Natural killer cell (primary cell): ENCODE measurements at regions not wholly inside any gene's neighbourhood (a gene's known extent, or its start where the extent isn't known, plus 50 kb on each side); places are given as distances from the start of the nearest gene placed in this dataset.

Source experiments
- ATAC-seq, 3 donors: fragments of 150-1000 bp in 2 of 3; fragments of 200-7000 bp in 1 of 3; cut with Tn5 transposase; 1 replicate in 1 of 3; 2 replicates in 2 of 3; pipeline ENCODE4 v1.10.0; 2021; ENCODE audit warnings: mild to moderate bottlenecking in 2 of 3, moderate library complexity in 2 of 3
- DNase-seq, 2 donors: peaks; one replicate each; pipeline versions ENCODE4 v3.0.0 to v3.0.0-alpha.2; 2013 to 2021; ENCODE audit warnings: mixed read lengths in 1 of 2
- H3K27ac ChIP-seq: one replicate; pipeline ENCODE4 v1.5.1; 2013; ENCODE audit warnings: mild to moderate bottlenecking, low read length
- H3K27me3 ChIP-seq: one replicate; pipeline ENCODE4 v1.6.1; 2013; ENCODE audit warnings: low read length; ENCODE audit not compliant: control insufficient read depth, insufficient read depth
- H3K36me3 ChIP-seq: one replicate; pipeline ENCODE4 v1.6.1; 2013; ENCODE audit warnings: low read length; ENCODE audit not compliant: control insufficient read depth, insufficient read depth
- H3K4me1 ChIP-seq: one replicate; pipeline ENCODE4 v1.6.1; 2013; ENCODE audit warnings: low read length; ENCODE audit not compliant: control insufficient read depth, insufficient read depth
- H3K4me3 ChIP-seq: one replicate; pipeline ENCODE4 v1.5.1; 2013; ENCODE audit warnings: low read length
- H3K9me3 ChIP-seq: one replicate; pipeline ENCODE4 v1.6.1; 2013; ENCODE audit warnings: low read length; ENCODE audit not compliant: control insufficient read depth, insufficient read depth
- H3K27ac Mint-ChIP-seq, 2 donors: one replicate each; pipeline ENCODE4 v1.8.0; 2022; ENCODE audit warnings: mild to moderate bottlenecking in 2 of 2, mixed read lengths in 2 of 2, moderate library complexity in 1 of 2
- H3K27me3 Mint-ChIP-seq, 2 donors: one replicate each; pipeline ENCODE4 v1.8.0; 2022; ENCODE audit warnings: low read depth in 2 of 2, mixed read lengths in 2 of 2
- H3K36me3 Mint-ChIP-seq: one replicate; pipeline ENCODE4 v1.8.0; 2022; ENCODE audit warnings: mixed read lengths
- H3K4me1 Mint-ChIP-seq, 2 donors: one replicate each; pipeline ENCODE4 v1.8.0; 2022; ENCODE audit warnings: mixed read lengths in 2 of 2
- H3K4me3 Mint-ChIP-seq: one replicate; pipeline ENCODE4 v1.8.0; 2022; ENCODE audit warnings: mild to moderate bottlenecking, moderate library complexity, mixed read lengths
- H3K9me3 Mint-ChIP-seq, 2 donors: one replicate each; pipeline ENCODE4 v1.8.0; 2022; ENCODE audit warnings: mixed read lengths in 2 of 2
- CTCF ChIP-seq: fragments of 200-600 bp; IDR thresholded peaks from one replicate; pipeline ENCODE4 v1.8.0; 2022; ENCODE audit warnings: antibody characterized with exemption
- WGBS: methylation state at CpG from one replicate; pipeline ENCODE4 v1.1.7; 2013; ENCODE audit warnings: missing lambda C conversion rate; ENCODE audit not compliant: insufficient coverage; 5-methylcytosine and 5-hydroxymethylcytosine counted together
- intact Hi-C: fragments of 100-400 bp; cut with micrococcal nuclease; formaldehyde crosslinking; loops from one replicate; pipeline ENCODE4 v1.14.2; 2022

GRCh38 chr1:175804561-175804960 is 61.2 kb upstream of the TNR start:
- no peak for ATAC-seq
- H3K4me3 Mint-ChIP-seq = no peak overlapping the region
- intact Hi-C loops = no loop called here
- Histone ChIP-seq H3K4me1 (no peaks in the 10 kb centered on the region), H3K4me3 (no peak overlapping the region), H3K27me3 (no peaks in the 10 kb centered on the region), H3K9me3 (no peaks in the 10 kb centered on the region), H3K27ac (no peak overlapping the region), H3K36me3 (no peaks in the 10 kb centered on the region)
- H3K36me3 Mint-ChIP-seq = no peaks in the 10 kb centered on the region
- no peaks in the 10 kb centered on the region for H3K9me3 Mint-ChIP-seq
- no peaks in the 10 kb centered on the region for H3K4me1 Mint-ChIP-seq
- no peak for TF ChIP-seq CTCF
- no peak overlapping the region for H3K27ac Mint-ChIP-seq
- 79% methylated on average over 3 of the region's 3 CpGs for WGBS
- H3K27me3 Mint-ChIP-seq = peaks cover 0 to 5% of the 10 kb centered on the region in 2 donors
- no peak for DNase-seq

DNA sequence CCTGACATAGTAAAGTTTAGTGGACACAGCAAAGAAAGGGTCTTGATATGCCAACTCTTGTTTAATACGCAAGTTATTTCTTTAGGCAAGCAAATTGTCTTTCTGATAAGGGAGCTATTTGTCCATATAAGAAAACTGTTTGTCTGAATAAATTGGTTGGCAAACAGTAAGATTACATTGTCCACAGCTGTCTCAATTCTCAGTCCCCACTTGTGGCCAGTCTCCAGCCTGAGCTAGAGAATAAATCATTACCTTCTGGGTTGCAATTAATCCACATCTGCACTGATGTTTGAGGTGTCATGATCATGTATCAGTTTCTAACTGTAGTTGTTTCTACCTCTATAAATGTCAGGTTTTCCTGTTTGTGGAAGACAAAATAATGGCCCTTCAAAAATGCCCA is 60.0 kb upstream of the TNR start:
- Mint-ChIP-seq H3K4me1 (no peaks in the 10 kb centered on the region), H3K27me3 (peaks cover 0 to 2% of the 10 kb centered on the region in 2 donors), H3K9me3 (no peaks in the 10 kb centered on the region), H3K36me3 (no peaks in the 10 kb centered on the region), H3K27ac (no peak overlapping the region), H3K4me3 (no peak overlapping the region)
- no peaks in the 10 kb centered on the region for H3K36me3 ChIP-seq
- H3K27me3 ChIP-seq = no peaks in the 10 kb centered on the region
- no peaks in the 10 kb centered on the region for H3K4me1 ChIP-seq
- DNase-seq = no peak
- TF ChIP-seq CTCF = no peak
- intact Hi-C loops = no loop called here
- H3K27ac ChIP-seq = no peak overlapping the region
- 92% methylated on average over 1 of the region's 1 CpG for WGBS
- no peak overlapping the region for H3K4me3 ChIP-seq
- no peak for ATAC-seq
- H3K9me3 ChIP-seq = no peaks in the 10 kb centered on the region

GRCh38 chr1:175802407-175803123 is 59.2 kb upstream of the TNR start:
- H3K4me3 ChIP-seq = no peak overlapping the region
- H3K4me1 Mint-ChIP-seq = no peaks in the 10 kb centered on the region
- H3K4me1 ChIP-seq = no peaks in the 10 kb centered on the region
- H3K27me3 Mint-ChIP-seq = peaks cover 0 to 2% of the 10 kb centered on the region in 2 donors
- no peak for TF ChIP-seq CTCF
- H3K36me3 Mint-ChIP-seq = no peaks in the 10 kb centered on the region
- H3K27ac Mint-ChIP-seq = no peak overlapping the region
- ATAC-seq (no peak), DNase-seq (no peak)
- WGBS = 88% methylated on average over 10 of the region's 10 CpGs
- intact Hi-C loops = no loop called here
- H3K27me3 ChIP-seq = no peaks in the 10 kb centered on the region
- H3K9me3 Mint-ChIP-seq = no peaks in the 10 kb centered on the region
- no peak overlapping the region for H3K4me3 Mint-ChIP-seq
- no peak overlapping the region for H3K27ac ChIP-seq
- H3K9me3 ChIP-seq = no peaks in the 10 kb centered on the region
- no peaks in the 10 kb centered on the region for H3K36me3 ChIP-seq

DNA sequence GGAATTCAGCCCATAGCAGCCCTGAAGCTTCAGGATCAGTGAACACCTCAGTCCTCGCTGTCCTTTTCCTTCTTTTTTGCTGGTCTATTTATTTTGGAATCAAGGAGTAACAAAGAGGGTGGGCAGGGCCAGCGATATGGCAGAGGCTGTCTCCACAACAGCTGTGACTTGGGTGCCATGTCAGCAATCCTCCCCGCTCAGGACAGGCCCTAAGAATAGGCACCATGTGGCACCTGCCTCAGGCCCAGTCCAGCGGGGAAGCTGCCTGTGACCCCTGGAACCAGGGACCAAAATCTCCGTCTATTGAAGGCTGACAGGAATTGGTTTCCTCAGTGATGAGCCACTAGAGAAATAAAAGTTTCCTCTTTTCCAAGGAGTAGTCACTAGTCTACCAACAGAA is 58.6 kb upstream of the TNR start:
- no peak overlapping the region for H3K27ac ChIP-seq
- H3K9me3 ChIP-seq = no peaks in the 10 kb centered on the region
- Mint-ChIP-seq H3K4me1 (no peaks in the 10 kb centered on the region), H3K36me3 (no peaks in the 10 kb centered on the region), H3K9me3 (no peaks in the 10 kb centered on the region), H3K4me3 (no peak overlapping the region), H3K27me3 (peaks cover 5 to 6% of the 10 kb centered on the region in 2 donors), H3K27ac (no peak overlapping the region)
- H3K4me3 ChIP-seq = no peak overlapping the region
- no peaks in the 10 kb centered on the region for H3K27me3 ChIP-seq
- intact Hi-C loops = no loop called here
- 82% methylated on average over 5 of the region's 5 CpGs for WGBS
- H3K36me3 ChIP-seq = no peaks in the 10 kb centered on the region
- no peaks in the 10 kb centered on the region for H3K4me1 ChIP-seq
- no peak for DNase-seq
- no peak for ATAC-seq
- no peak for TF ChIP-seq CTCF
